ENCODE measurements at regions not wholly inside any gene's neighbourhood (a gene's known extent, or its start where the extent isn't known, plus 50 kb on each side); places are given as distances from the start of the nearest gene placed in this dataset.

GRCh38 chr15:77746254-77747174, 113.8 kb upstream of the LINGO1 start:
- no peak for TF ChIP-seq SUZ12 (IDR thresholded peaks at IDR 0.05)
- TF ChIP-seq NFRKB (IDR thresholded peaks at IDR 0.05) = no peak
- TF ChIP-seq LEF1 (IDR thresholded peaks at IDR 0.05; ENCODE audit: borderline replicate concordance) = no peak
- no peak for TF ChIP-seq PKNOX1 (IDR thresholded peaks at IDR 0.05)
- TF ChIP-seq ELF4 (IDR thresholded peaks at IDR 0.05) = no peak
- no peak for TF ChIP-seq ZNF384 (IDR thresholded peaks at IDR 0.05)
- no peak for TF ChIP-seq BHLHE40 (IDR thresholded peaks at IDR 0.05; ENCODE audit: borderline replicate concordance)
- no peak for TF ChIP-seq ARNT (IDR thresholded peaks at IDR 0.05)
- no peak for TF ChIP-seq FOXM1 (IDR thresholded peaks at IDR 0.05; ENCODE audit: borderline replicate concordance)
- TF ChIP-seq TARDBP (IDR thresholded peaks at IDR 0.05) = no peak
- TF ChIP-seq FOXK2 (IDR thresholded peaks at IDR 0.05) = no peak
- no peak for TF ChIP-seq L3MBTL2 (conservative IDR thresholded peaks at IDR 0.05)
- no peak for TF ChIP-seq SP1 (IDR thresholded peaks at IDR 0.05)
- no peak for TF ChIP-seq FOXA1 (IDR thresholded peaks at IDR 0.05)
- no peak for TF ChIP-seq HDGF (IDR thresholded peaks at IDR 0.05; ENCODE audit: borderline replicate concordance)
- no peak for TF ChIP-seq CTBP1 (IDR thresholded peaks at IDR 0.05; ENCODE audit: borderline replicate concordance)
- DNase-seq (ENCODE audit: extremely low spot score) = no peak
- ChIA-PET CTCF (no interaction called here), POLR2A (no interaction called here)

- POLR2A ChIA-PET = no interaction called here
- DNase-seq (ENCODE audit: extremely low spot score) = no peak
- TF ChIP-seq SUZ12 (IDR thresholded peaks at IDR 0.05) (no peak), ELF4 (IDR thresholded peaks at IDR 0.05) (no peak), FOXA1 (IDR thresholded peaks at IDR 0.05) (no peak)
- CTCF ChIA-PET = no interaction called here
Measured at GRCh38 chr15:77744398-77744797, 111.7 kb upstream of the LINGO1 start.

- DNase-seq (ENCODE audit: extremely low spot score) = no peak
- ChIA-PET POLR2A (no interaction called here), CTCF (interaction anchor here (1.2 kb wide), 1 partner anchor 42 kb away, joined by 3 read pairs; no protein-coding TSS in a partner anchor)
- TF ChIP-seq HDGF (IDR thresholded peaks at IDR 0.05; ENCODE audit: borderline replicate concordance) (no peak), ZNF384 (IDR thresholded peaks at IDR 0.05) (no peak), SP1 (IDR thresholded peaks at IDR 0.05) (no peak), CTBP1 (IDR thresholded peaks at IDR 0.05; ENCODE audit: borderline replicate concordance) (no peak), PKNOX1 (IDR thresholded peaks at IDR 0.05) (no peak), SUZ12 (IDR thresholded peaks at IDR 0.05) (no peak), ARNT (IDR thresholded peaks at IDR 0.05) (no peak)
Measured at GRCh38 chr15:77742570-77742969, 109.9 kb upstream of the LINGO1 start.

- POLR2A ChIA-PET = no interaction called here
- CTCF ChIA-PET = interaction anchor here (0.6 to 1.2 kb wide), 2 partner anchors 43 to 101 kb away, joined by 3 read pairs; no protein-coding TSS in a partner anchor
- DNase-seq (ENCODE audit: extremely low spot score) = no peak
- TF ChIP-seq SP1 (IDR thresholded peaks at IDR 0.05) (no peak), ZNF384 (IDR thresholded peaks at IDR 0.05) (no peak), HDGF (IDR thresholded peaks at IDR 0.05; ENCODE audit: borderline replicate concordance) (no peak), PKNOX1 (IDR thresholded peaks at IDR 0.05) (no peak), LEF1 (IDR thresholded peaks at IDR 0.05; ENCODE audit: borderline replicate concordance) (no peak), FOXA1 (IDR thresholded peaks at IDR 0.05) (no peak), ELF4 (IDR thresholded peaks at IDR 0.05) (no peak), L3MBTL2 (conservative IDR thresholded peaks at IDR 0.05) (no peak)
Measured at GRCh38 chr15:77742127-77742526, 109.4 kb upstream of the LINGO1 start.

- ChIA-PET POLR2A (no interaction called here), CTCF (no interaction called here)
- DNase-seq (ENCODE audit: extremely low spot score) = no peak
- no peak for TF ChIP-seq HDGF (IDR thresholded peaks at IDR 0.05; ENCODE audit: borderline replicate concordance)
- TF ChIP-seq ARNT (IDR thresholded peaks at IDR 0.05) = no peak
Measured at GRCh38 chr15:77741106-77741505, 108.4 kb upstream of the LINGO1 start.

- TF ChIP-seq BHLHE40 (IDR thresholded peaks at IDR 0.05; ENCODE audit: borderline replicate concordance) (no peak), CTBP1 (IDR thresholded peaks at IDR 0.05; ENCODE audit: borderline replicate concordance) (no peak), FOXA1 (IDR thresholded peaks at IDR 0.05) (no peak), ELF4 (IDR thresholded peaks at IDR 0.05) (no peak), SP1 (IDR thresholded peaks at IDR 0.05) (no peak), PKNOX1 (IDR thresholded peaks at IDR 0.05) (no peak), HDGF (IDR thresholded peaks at IDR 0.05; ENCODE audit: borderline replicate concordance) (no peak), FOXK2 (IDR thresholded peaks at IDR 0.05) (no peak), ARNT (IDR thresholded peaks at IDR 0.05) (no peak), L3MBTL2 (conservative IDR thresholded peaks at IDR 0.05) (no peak), NFRKB (IDR thresholded peaks at IDR 0.05) (no peak), ZNF384 (IDR thresholded peaks at IDR 0.05) (no peak), LEF1 (IDR thresholded peaks at IDR 0.05; ENCODE audit: borderline replicate concordance) (no peak), TARDBP (IDR thresholded peaks at IDR 0.05) (no peak), SUZ12 (IDR thresholded peaks at IDR 0.05) (no peak), FOXM1 (IDR thresholded peaks at IDR 0.05; ENCODE audit: borderline replicate concordance) (no peak)
- ChIA-PET POLR2A (no interaction called here), CTCF (interaction anchor here (0.6 kb wide), 1 partner anchor 116 kb away, joined by 3 read pairs; no protein-coding TSS in a partner anchor)
- no peak for DNase-seq (ENCODE audit: extremely low spot score)
Measured at GRCh38 chr15:77739591-77740378, 107.1 kb upstream of the LINGO1 start.

Data from HEK293T (cell line).